ENCODE measurements at regions not wholly inside any gene's neighbourhood (a gene's known extent, or its start where the extent isn't known, plus 50 kb on each side); places are given as distances from the start of the nearest gene placed in this dataset.

DNA sequence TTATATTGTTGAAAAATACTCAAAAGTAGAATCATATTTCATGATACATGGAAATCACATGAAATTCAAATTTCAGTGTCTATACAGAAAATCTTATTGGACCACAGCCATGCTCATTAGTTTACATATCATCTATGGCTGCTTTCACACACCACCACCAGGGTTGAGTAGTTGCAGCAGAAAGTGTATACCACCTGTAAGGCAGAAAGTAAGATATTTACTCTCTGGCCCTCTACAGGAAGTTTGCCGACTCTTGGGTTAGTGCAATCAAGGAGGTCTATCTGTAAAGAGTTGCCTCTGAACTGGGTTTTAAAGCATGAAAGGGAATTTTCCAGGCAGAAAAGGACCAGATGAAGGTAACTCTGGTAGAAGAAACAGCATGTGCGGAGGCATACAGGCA is 432.3 kb downstream of the DHX35 start:
- TF ChIP-seq, protein P1, sequence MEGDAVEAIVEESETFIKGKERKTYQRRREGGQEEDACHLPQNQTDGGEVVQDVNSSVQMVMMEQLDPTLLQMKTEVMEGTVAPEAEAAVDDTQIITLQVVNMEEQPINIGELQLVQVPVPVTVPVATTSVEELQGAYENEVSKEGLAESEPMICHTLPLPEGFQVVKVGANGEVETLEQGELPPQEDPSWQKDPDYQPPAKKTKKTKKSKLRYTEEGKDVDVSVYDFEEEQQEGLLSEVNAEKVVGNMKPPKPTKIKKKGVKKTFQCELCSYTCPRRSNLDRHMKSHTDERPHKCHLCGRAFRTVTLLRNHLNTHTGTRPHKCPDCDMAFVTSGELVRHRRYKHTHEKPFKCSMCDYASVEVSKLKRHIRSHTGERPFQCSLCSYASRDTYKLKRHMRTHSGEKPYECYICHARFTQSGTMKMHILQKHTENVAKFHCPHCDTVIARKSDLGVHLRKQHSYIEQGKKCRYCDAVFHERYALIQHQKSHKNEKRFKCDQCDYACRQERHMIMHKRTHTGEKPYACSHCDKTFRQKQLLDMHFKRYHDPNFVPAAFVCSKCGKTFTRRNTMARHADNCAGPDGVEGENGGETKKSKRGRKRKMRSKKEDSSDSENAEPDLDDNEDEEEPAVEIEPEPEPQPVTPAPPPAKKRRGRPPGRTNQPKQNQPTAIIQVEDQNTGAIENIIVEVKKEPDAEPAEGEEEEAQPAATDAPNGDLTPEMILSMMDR (IDR thresholded peaks at IDR 0.05; ENCODE audit: insufficient read depth, low read length, poor library complexity, severe bottlenecking), result no peak
- TF ChIP-seq EZH2phosphoT487 (conservative IDR thresholded peaks at IDR 0.05; ENCODE audit: low read length), result no peak

All from SU-DHL-6 (cell line).